ENCODE measurements at regions not wholly inside any gene's neighbourhood (a gene's known extent, or its start where the extent isn't known, plus 50 kb on each side); places are given as distances from the start of the nearest gene placed in this dataset.

DNA sequence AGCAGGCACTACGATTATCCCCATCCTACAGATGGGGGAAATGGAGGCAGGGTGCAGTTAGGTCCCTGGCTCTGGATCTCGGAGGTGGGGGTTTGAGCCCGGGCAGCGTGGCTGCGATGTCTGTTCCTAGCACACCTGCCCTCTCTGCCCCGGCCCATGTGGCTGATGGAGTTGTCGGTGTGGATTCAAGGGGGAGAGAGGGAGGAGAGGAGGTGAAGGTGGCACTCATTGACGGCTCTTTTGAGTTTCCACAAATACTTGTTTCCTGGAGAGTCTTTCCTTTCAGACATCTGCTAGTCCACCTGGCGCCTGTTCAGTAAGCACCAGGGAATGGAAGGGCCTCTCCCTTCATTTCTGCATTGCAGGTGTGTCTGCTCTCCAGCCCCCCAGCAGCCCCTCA, 69.9 kb downstream of the ARHGEF18 start:
- DNase-seq (ENCODE audit: low read depth, low spot score) = no peak

DNA sequence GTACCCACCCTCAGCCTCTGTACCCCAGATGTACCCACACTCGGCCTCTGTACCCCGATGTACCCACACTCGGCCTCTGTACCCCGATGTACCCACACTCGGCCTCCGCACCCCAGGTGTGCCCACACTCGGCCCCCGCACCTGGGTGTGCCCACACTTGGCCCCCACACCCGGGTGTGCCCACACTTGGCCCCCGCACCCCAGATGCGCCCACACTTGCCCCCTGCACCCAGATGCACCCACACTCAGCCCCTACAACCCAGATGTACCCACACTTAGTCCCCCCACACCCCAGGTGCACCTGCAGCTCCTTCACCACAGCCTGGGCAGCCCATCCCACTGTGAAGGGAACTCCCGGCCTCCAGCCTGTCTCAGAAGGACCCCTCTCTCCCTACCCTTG, 69.7 kb downstream of the PEX11G start:
- Histone ChIP-seq H3K79me2 (ENCODE audit: control insufficient read depth, insufficient read depth, low read length) (peaks cover 48% of the 10 kb centered on the region), H3K4me3 (ENCODE audit: control insufficient read depth in 2 of 3, extremely low read depth in 1 of 3, insufficient read depth in 2 of 3, low read depth in 1 of 3, low read length in 3 of 3) (no peak overlapping the region), H4K20me1 (ENCODE audit: control insufficient read depth, extremely low read depth, insufficient read depth, low read length) (no peaks in the 10 kb centered on the region), H3K9me3 (ENCODE audit: control insufficient read depth, low read depth, low read length) (no peaks in the 10 kb centered on the region), H3K9ac (ENCODE audit: control insufficient read depth, extremely low read depth, insufficient read depth, low read length) (no peak overlapping the region), H3K27me3 (ENCODE audit: control insufficient read depth, extremely low read depth, insufficient read depth, low read length) (no peaks in the 10 kb centered on the region), H2AFZ (ENCODE audit: control insufficient read depth, low read length) (no peak overlapping the region), H3K9me1 (ENCODE audit: control insufficient read depth, extremely low read depth, insufficient read depth, low read length) (peaks cover 2% of the 10 kb centered on the region), H3K27ac (ENCODE audit: control insufficient read depth, insufficient read depth, low read length) (no peak overlapping the region), H3K4me2 (ENCODE audit: control insufficient read depth, extremely low read depth, insufficient read depth, low read depth, low read length) (no peak overlapping the region), H3K4me1 (ENCODE audit: control insufficient read depth, extremely low read depth, insufficient read depth, low read length) (peaks cover 14% of the 10 kb centered on the region), H3K36me3 (ENCODE audit: control insufficient read depth in 2 of 2, extremely low read depth in 1 of 2, insufficient read depth in 2 of 2, low read length in 2 of 2) (peaks cover 3 to 6% of the 10 kb centered on the region in 2 experiments)
- TF ChIP-seq, protein P1, sequence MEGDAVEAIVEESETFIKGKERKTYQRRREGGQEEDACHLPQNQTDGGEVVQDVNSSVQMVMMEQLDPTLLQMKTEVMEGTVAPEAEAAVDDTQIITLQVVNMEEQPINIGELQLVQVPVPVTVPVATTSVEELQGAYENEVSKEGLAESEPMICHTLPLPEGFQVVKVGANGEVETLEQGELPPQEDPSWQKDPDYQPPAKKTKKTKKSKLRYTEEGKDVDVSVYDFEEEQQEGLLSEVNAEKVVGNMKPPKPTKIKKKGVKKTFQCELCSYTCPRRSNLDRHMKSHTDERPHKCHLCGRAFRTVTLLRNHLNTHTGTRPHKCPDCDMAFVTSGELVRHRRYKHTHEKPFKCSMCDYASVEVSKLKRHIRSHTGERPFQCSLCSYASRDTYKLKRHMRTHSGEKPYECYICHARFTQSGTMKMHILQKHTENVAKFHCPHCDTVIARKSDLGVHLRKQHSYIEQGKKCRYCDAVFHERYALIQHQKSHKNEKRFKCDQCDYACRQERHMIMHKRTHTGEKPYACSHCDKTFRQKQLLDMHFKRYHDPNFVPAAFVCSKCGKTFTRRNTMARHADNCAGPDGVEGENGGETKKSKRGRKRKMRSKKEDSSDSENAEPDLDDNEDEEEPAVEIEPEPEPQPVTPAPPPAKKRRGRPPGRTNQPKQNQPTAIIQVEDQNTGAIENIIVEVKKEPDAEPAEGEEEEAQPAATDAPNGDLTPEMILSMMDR (optimal IDR thresholded peaks at IDR 0.05 in 1 of 3, IDR thresholded peaks at IDR 0.05 in 1 of 3, conservative IDR thresholded peaks at IDR 0.05 in 1 of 3; ENCODE audit: extremely low read depth in 1 of 3, insufficient read depth in 2 of 3, low read length in 3 of 3) = no peak
- no peak for TF ChIP-seq EZH2 (IDR thresholded peaks at IDR 0.05; ENCODE audit: low read length)
- no peak for DNase-seq (ENCODE audit: low read depth, low spot score)
- FAIRE-seq = no peak
- dilution Hi-C loops (cut with MboI; ENCODE audit: extremely low pct_ligation_motif_present, low sequenced_read_pairs) = no loop called here

More for the DNA sequence above, 69.9 kb downstream of the ARHGEF18 start:
- Histone ChIP-seq H3K27me3 (ENCODE audit: control insufficient read depth, extremely low read depth, insufficient read depth, low read length) (no peaks in the 10 kb centered on the region), H3K27ac (ENCODE audit: control insufficient read depth, insufficient read depth, low read length) (no peak overlapping the region), H3K4me1 (ENCODE audit: control insufficient read depth, extremely low read depth, insufficient read depth, low read length) (peaks cover 14% of the 10 kb centered on the region), H3K9me3 (ENCODE audit: control insufficient read depth, low read depth, low read length) (no peaks in the 10 kb centered on the region), H3K9ac (ENCODE audit: control insufficient read depth, extremely low read depth, insufficient read depth, low read length) (no peak overlapping the region), H3K9me1 (ENCODE audit: control insufficient read depth, extremely low read depth, insufficient read depth, low read length) (peaks cover 2% of the 10 kb centered on the region), H3K4me3 (ENCODE audit: control insufficient read depth in 2 of 3, extremely low read depth in 1 of 3, insufficient read depth in 2 of 3, low read depth in 1 of 3, low read length in 3 of 3) (no peak overlapping the region), H3K79me2 (ENCODE audit: control insufficient read depth, insufficient read depth, low read length) (peaks cover 53% of the 10 kb centered on the region), H4K20me1 (ENCODE audit: control insufficient read depth, extremely low read depth, insufficient read depth, low read length) (no peaks in the 10 kb centered on the region), H3K36me3 (ENCODE audit: control insufficient read depth in 2 of 2, extremely low read depth in 1 of 2, insufficient read depth in 2 of 2, low read length in 2 of 2) (peaks cover 3 to 6% of the 10 kb centered on the region in 2 experiments), H2AFZ (ENCODE audit: control insufficient read depth, low read length) (no peak overlapping the region), H3K4me2 (ENCODE audit: control insufficient read depth, extremely low read depth, insufficient read depth, low read depth, low read length) (no peak overlapping the region)
- no peak for TF ChIP-seq EZH2 (IDR thresholded peaks at IDR 0.05; ENCODE audit: low read length)
- TF ChIP-seq, protein P1 (optimal IDR thresholded peaks at IDR 0.05 in 1 of 3, IDR thresholded peaks at IDR 0.05 in 1 of 3, conservative IDR thresholded peaks at IDR 0.05 in 1 of 3; ENCODE audit: extremely low read depth in 1 of 3, insufficient read depth in 2 of 3, low read length in 3 of 3) = no peak
- FAIRE-seq = no peak
- dilution Hi-C loops (cut with MboI; ENCODE audit: extremely low pct_ligation_motif_present, low sequenced_read_pairs) = no loop called here
